GM23248 (cell line): ENCODE measurements at regions not wholly inside any gene's neighbourhood (a gene's known extent, or its start where the extent isn't known, plus 50 kb on each side); places are given as distances from the start of the nearest gene placed in this dataset.

ENCODE experiments used
- EZH2 ChIP-seq: fragments of 200-600 bp; sonication (generic); IDR thresholded peaks from 2 replicates; pipeline ENCODE4 v1.6.1; 2018; ENCODE audit warnings: antibody characterized with exemption, mild to moderate bottlenecking; ENCODE audit not compliant: insufficient read depth, poor library complexity, severe bottlenecking
- EZH2phosphoT487 ChIP-seq: fragments of 200-600 bp; sonication (generic); IDR thresholded peaks from 2 replicates; pipeline ENCODE4 v1.6.1; 2018; ENCODE audit warnings: antibody characterized with exemption, moderate library complexity, mild to moderate bottlenecking, low read depth; ENCODE audit not compliant: insufficient read depth

DNA sequence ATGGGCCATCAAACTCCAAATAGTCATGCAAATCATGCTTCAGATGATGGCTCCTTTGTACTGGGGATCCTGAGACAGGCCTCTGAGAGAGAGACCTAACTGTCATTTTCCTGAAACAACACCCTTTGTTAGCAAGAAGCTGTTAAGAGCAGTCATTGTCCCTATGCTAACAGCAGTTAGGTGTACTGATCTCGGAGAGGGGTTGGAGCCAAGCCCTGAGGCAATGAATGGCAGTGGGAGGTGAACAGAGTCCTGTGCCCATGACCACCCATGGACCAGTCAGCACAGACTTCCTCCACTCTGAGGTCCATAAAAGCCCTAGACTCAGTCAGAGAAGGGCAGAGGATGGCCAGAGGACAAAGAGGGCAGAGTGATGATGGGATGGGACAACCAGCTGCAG lies 747.6 kb upstream of the LRFN5 start:
- TF ChIP-seq EZH2 (no peak), EZH2phosphoT487 (no peak)
